ENCODE measurements at regions not wholly inside any gene's neighbourhood (a gene's known extent, or its start where the extent isn't known, plus 50 kb on each side); places are given as distances from the start of the nearest gene placed in this dataset.

- no TSS peak for BruUV-seq (replicated peaks)
- Histone ChIP-seq H3K27me3 (ENCODE audit: low read length) (no peaks in the 10 kb centered on the region), H3K4me3 (ENCODE audit: low read length) (no peak overlapping the region), H3K9ac (ENCODE audit: low read length) (no peak overlapping the region), H4K20me1 (ENCODE audit: low read length) (no peaks in the 10 kb centered on the region), H3K79me2 (ENCODE audit: low read length) (no peaks in the 10 kb centered on the region), H3K4me1 (ENCODE audit: insufficient read depth, low read length) (no peaks in the 10 kb centered on the region), H3K4me2 (ENCODE audit: low read length) (no peak overlapping the region), H3K27ac (ENCODE audit: low read length) (no peak overlapping the region), H3K9me2 (replicated peaks; ENCODE audit: low read length) (no peaks in the 10 kb centered on the region), H2AFZ (ENCODE audit: low read length) (no peak overlapping the region), H3K9me3 (ENCODE audit: low read length) (no peaks in the 10 kb centered on the region), H3K36me3 (ENCODE audit: low read depth, low read length) (no peaks in the 10 kb centered on the region), H3F3A (ENCODE audit: low read length, unreplicated experiment) (no peaks in the 10 kb centered on the region)
- POLR2A ChIA-PET (ENCODE audit: unreplicated experiment) = no interaction called here
- CTCF ChIA-PET = no interaction called here
- DNase-seq (no peak), ATAC-seq (no peak)
- intact Hi-C loops (cut with micrococcal nuclease) = no loop called here
- TF ChIP-seq EZH2phosphoT487 (IDR thresholded peaks at IDR 0.05; ENCODE audit: borderline replicate concordance, low read length) (no peak), EZH2 (IDR thresholded peaks at IDR 0.05; ENCODE audit: low read length, unreplicated experiment) (no peak), CTCF (conservative IDR thresholded peaks at IDR 0.05; ENCODE audit: low read depth, low read length) (no peak)
Measured at GRCh38 chr13:44787617-44788016, 201.7 kb downstream of the NUFIP1 start.

- no peaks in the 10 kb centered on the region for H4K20me1 ChIP-seq (ENCODE audit: low read length)
- ATAC-seq (no peak), DNase-seq (no peak)
- POLR2A ChIA-PET (ENCODE audit: unreplicated experiment) = no interaction called here
- no peak overlapping the region for H3K4me2 ChIP-seq (ENCODE audit: low read length)
- no peak overlapping the region for H3K4me3 ChIP-seq (ENCODE audit: low read length)
- intact Hi-C loops (cut with micrococcal nuclease) = no loop called here
- H3K9me3 ChIP-seq (ENCODE audit: low read length) = no peaks in the 10 kb centered on the region
- no peaks in the 10 kb centered on the region for H3K4me1 ChIP-seq (ENCODE audit: insufficient read depth, low read length)
- no TSS peak for BruUV-seq (replicated peaks)
- H3F3A ChIP-seq (ENCODE audit: low read length, unreplicated experiment) = no peaks in the 10 kb centered on the region
- CTCF ChIA-PET = no interaction called here
- H3K27ac ChIP-seq (ENCODE audit: low read length) = no peak overlapping the region
- no peaks in the 10 kb centered on the region for H3K9me2 ChIP-seq (replicated peaks; ENCODE audit: low read length)
- no peak for TF ChIP-seq EZH2phosphoT487 (IDR thresholded peaks at IDR 0.05; ENCODE audit: borderline replicate concordance, low read length)
- no peak for TF ChIP-seq CTCF (conservative IDR thresholded peaks at IDR 0.05; ENCODE audit: low read depth, low read length)
- no peak for TF ChIP-seq EZH2 (IDR thresholded peaks at IDR 0.05; ENCODE audit: low read length, unreplicated experiment)
- H3K79me2 ChIP-seq (ENCODE audit: low read length) = no peaks in the 10 kb centered on the region
- H3K9ac ChIP-seq (ENCODE audit: low read length) = no peak overlapping the region
- H2AFZ ChIP-seq (ENCODE audit: low read length) = no peak overlapping the region
- no peaks in the 10 kb centered on the region for H3K27me3 ChIP-seq (ENCODE audit: low read length)
- H3K36me3 ChIP-seq (ENCODE audit: low read depth, low read length) = no peaks in the 10 kb centered on the region
Measured at GRCh38 chr13:44786756-44787155, 202.5 kb downstream of the NUFIP1 start.

GRCh38 chr13:44785401-44785800, 203.9 kb downstream of the NUFIP1 start:
- no peaks in the 10 kb centered on the region for H3K79me2 ChIP-seq (ENCODE audit: low read length)
- H2AFZ ChIP-seq (ENCODE audit: low read length) = no peak overlapping the region
- H3K9ac ChIP-seq (ENCODE audit: low read length) = no peak overlapping the region
- no peaks in the 10 kb centered on the region for H3K27me3 ChIP-seq (ENCODE audit: low read length)
- POLR2A ChIA-PET (ENCODE audit: unreplicated experiment) = no interaction called here
- no peak overlapping the region for H3K27ac ChIP-seq (ENCODE audit: low read length)
- no peak overlapping the region for H3K4me2 ChIP-seq (ENCODE audit: low read length)
- no peaks in the 10 kb centered on the region for H3K4me1 ChIP-seq (ENCODE audit: insufficient read depth, low read length)
- H4K20me1 ChIP-seq (ENCODE audit: low read length) = no peaks in the 10 kb centered on the region
- no peak for DNase-seq
- no peak for TF ChIP-seq CTCF (conservative IDR thresholded peaks at IDR 0.05; ENCODE audit: low read depth, low read length)
- TF ChIP-seq EZH2phosphoT487 (IDR thresholded peaks at IDR 0.05; ENCODE audit: borderline replicate concordance, low read length) = no peak
- no peak for TF ChIP-seq EZH2 (IDR thresholded peaks at IDR 0.05; ENCODE audit: low read length, unreplicated experiment)
- no peak overlapping the region for H3K4me3 ChIP-seq (ENCODE audit: low read length)
- intact Hi-C loops (cut with micrococcal nuclease) = no loop called here
- CTCF ChIA-PET = interaction anchor here (0.7 kb wide), 1 partner anchor 33 kb away, joined by 4 read pairs; no protein-coding TSS in a partner anchor
- no peaks in the 10 kb centered on the region for H3F3A ChIP-seq (ENCODE audit: low read length, unreplicated experiment)
- no peaks in the 10 kb centered on the region for H3K9me3 ChIP-seq (ENCODE audit: low read length)
- H3K9me2 ChIP-seq (replicated peaks; ENCODE audit: low read length) = no peaks in the 10 kb centered on the region
- no peak for ATAC-seq
- H3K36me3 ChIP-seq (ENCODE audit: low read depth, low read length) = no peaks in the 10 kb centered on the region
- BruUV-seq (replicated peaks) = no TSS peak

All from PC-3 (cell line).